ENCODE measurements at regions not wholly inside any gene's neighbourhood (a gene's known extent, or its start where the extent isn't known, plus 50 kb on each side); places are given as distances from the start of the nearest gene placed in this dataset.
A peak's percentile ranks its signal among the peaks of the same experiment; 100 is the strongest.
"Not testable (repeated sequence)": the region's sequence is repeated elsewhere in the genome, so short reads cannot be mapped to it uniquely, and the experiment has no call there.

- DNase-seq, result no peak
Measured at GRCh38 chr9:31183866-31184265, 1200.6 kb upstream of the ACO1 start.

GRCh38 chr9:31185831-31186230 lies 1198.6 kb upstream of the ACO1 start:
- DNase-seq, result no peak

GRCh38 chr9:31188496-31188895 lies 1195.9 kb upstream of the ACO1 start:
- DNase-seq, result no peak

- DNase-seq, result peak; percentile 27 to 57
Measured at GRCh38 chr9:31210978-31211570, 1173.4 kb upstream of the ACO1 start.

- DNase-seq, result not testable (repeated sequence)
Measured at GRCh38 chr9:31229976-31230375, 1154.5 kb upstream of the ACO1 start.

- no peak for DNase-seq
Measured at GRCh38 chr9:31232485-31232884, 1152.0 kb upstream of the ACO1 start.

- no peak for DNase-seq
Measured at GRCh38 chr9:31236344-31236743, 1148.1 kb upstream of the ACO1 start.

- DNase-seq, result no peak
Measured at GRCh38 chr9:31243386-31243785, 1141.1 kb upstream of the ACO1 start.

GRCh38 chr9:31248156-31248555 lies 1136.3 kb upstream of the ACO1 start:
- no peak for DNase-seq

GRCh38 chr9:31251386-31251785 lies 1133.1 kb upstream of the ACO1 start:
- no peak for DNase-seq

GRCh38 chr9:31253800-31254762 lies 1130.4 kb upstream of the ACO1 start:
- no peak for DNase-seq

GRCh38 chr9:31255211-31255610 lies 1129.2 kb upstream of the ACO1 start:
- DNase-seq, result no peak

GRCh38 chr9:31259824-31260223 lies 1124.6 kb upstream of the ACO1 start:
- no peak for DNase-seq

GRCh38 chr9:31272456-31273295 lies 1111.8 kb upstream of the ACO1 start:
- no peak for DNase-seq

- DNase-seq, result no peak
Measured at GRCh38 chr9:31275419-31275818, 1109.0 kb upstream of the ACO1 start.

GRCh38 chr9:31290731-31291130 lies 1093.7 kb upstream of the ACO1 start:
- no peak for DNase-seq

- no peak for DNase-seq
Measured at GRCh38 chr9:31302620-31303418, 1081.6 kb upstream of the ACO1 start.

GRCh38 chr9:31304576-31304975 lies 1079.9 kb upstream of the ACO1 start:
- DNase-seq, result no peak

GRCh38 chr9:31314241-31314640 lies 1070.2 kb upstream of the ACO1 start:
- no peak for DNase-seq

- no peak for DNase-seq
Measured at GRCh38 chr9:31320494-31320893, 1063.9 kb upstream of the ACO1 start.

- DNase-seq, result no peak
Measured at GRCh38 chr9:31321256-31321655, 1063.2 kb upstream of the ACO1 start.

GRCh38 chr9:31321686-31322085 lies 1062.8 kb upstream of the ACO1 start:
- no peak for DNase-seq
